WTC11 (cell line): ENCODE measurements at regions not wholly inside any gene's neighbourhood (a gene's known extent, or its start where the extent isn't known, plus 50 kb on each side); places are given as distances from the start of the nearest gene placed in this dataset.

Experiments used
- ATAC-seq: fragments of 200-7000 bp; cut with Tn5 transposase; 2 replicates; pipeline ENCODE4 v1.10.0; 2021; ENCODE audit warnings: mild to moderate bottlenecking, moderate library complexity
- CTCF ChIA-PET: fragments of 300-600 bp; sonication (Branson Sonifier 250); formaldehyde crosslinking; loops from one replicate; lab custom pipeline; 2021; ENCODE audit warnings: antibody characterized with exemption; lab: Charles Lee
- POLR2A ChIA-PET: fragments of 350-600 bp; sonication (Branson Sonifier 250); formaldehyde crosslinking; loops from one replicate; lab custom pipeline; 2021; ENCODE audit warnings: antibody characterized with exemption; lab: Charles Lee
- DNase-seq: peaks from one replicate; pipeline ENCODE4 v3.0.0; 2021; ENCODE audit warnings: low spot score
- H3K27ac Mint-ChIP-seq: 2 replicates; pipeline ENCODE4 v1.8.0; 2021; ENCODE audit warnings: mixed read lengths
- H3K27me3 Mint-ChIP-seq: 2 replicates; pipeline ENCODE4 v1.8.0; 2021; ENCODE audit warnings: low read depth, mild to moderate bottlenecking, moderate library complexity, mixed read lengths
- H3K36me3 Mint-ChIP-seq: 2 replicates; pipeline ENCODE4 v1.8.0; 2021; ENCODE audit warnings: mixed read lengths
- H3K4me1 Mint-ChIP-seq: 2 replicates; pipeline ENCODE4 v1.8.0; 2022; ENCODE audit warnings: mixed read lengths
- H3K4me3 Mint-ChIP-seq: 2 replicates; pipeline ENCODE4 v1.8.0; 2021; ENCODE audit warnings: mild to moderate bottlenecking, moderate library complexity, mixed read lengths
- H3K9me3 Mint-ChIP-seq: 2 replicates; pipeline ENCODE4 v1.8.0; 2021; ENCODE audit warnings: mixed read lengths
- ATF1 ChIP-seq: sonication (generic); formaldehyde crosslinking; IDR thresholded peaks from 2 replicates; pipeline ENCODE4 v1.8.1; 2023; ENCODE audit warnings: mild to moderate bottlenecking, moderate library complexity, missing genetic modification reagents
- CBFB ChIP-seq: sonication (generic); formaldehyde crosslinking; IDR thresholded peaks from 2 replicates; pipeline ENCODE4 v1.8.1; 2022; ENCODE audit warnings: mild to moderate bottlenecking, low read depth, missing genetic modification reagents
- CREM ChIP-seq: sonication (generic); formaldehyde crosslinking; IDR thresholded peaks from 2 replicates; pipeline ENCODE4 v1.8.1; 2022; ENCODE audit warnings: mild to moderate bottlenecking, missing genetic modification reagents, moderate library complexity
- IRF2 ChIP-seq: sonication (generic); formaldehyde crosslinking; IDR thresholded peaks from 2 replicates; pipeline ENCODE4 v1.8.0; 2022; ENCODE audit warnings: low read depth, missing genetic modification reagents, borderline replicate concordance
- MXD4 ChIP-seq: fragments of 250-450 bp; sonication (Bioruptor Pico); IDR thresholded peaks from 2 replicates; pipeline ENCODE4 v1.8.0; 2021; ENCODE audit warnings: mild to moderate bottlenecking, moderate library complexity, borderline replicate concordance
- NFATC4 ChIP-seq: fragments of 250-450 bp; sonication (Bioruptor Pico); IDR thresholded peaks from 2 replicates; pipeline ENCODE4 v1.9.0; 2021; ENCODE audit warnings: mild to moderate bottlenecking
- PRRX2 ChIP-seq: fragments of 250-450 bp; sonication (Bioruptor Pico); IDR thresholded peaks from 2 replicates; pipeline ENCODE4 v1.8.0; 2021; ENCODE audit warnings: mild to moderate bottlenecking
- SMAD4 ChIP-seq: sonication (generic); formaldehyde crosslinking; IDR thresholded peaks from 2 replicates; pipeline ENCODE4 v1.8.0; 2022; ENCODE audit warnings: mild to moderate bottlenecking, missing genetic modification reagents
- ZBTB21 ChIP-seq: sonication (generic); formaldehyde crosslinking; IDR thresholded peaks from 2 replicates; pipeline ENCODE4 v1.8.1; 2023; ENCODE audit warnings: mild to moderate bottlenecking, missing genetic modification reagents, borderline replicate concordance
- ZNF396 ChIP-seq: fragments of 250-450 bp; sonication (Bioruptor Pico); IDR thresholded peaks from 2 replicates; pipeline ENCODE4 v1.8.0; 2021; ENCODE audit warnings: mild to moderate bottlenecking, moderate library complexity, borderline replicate concordance
- ZNF423 ChIP-seq: fragments of 250-450 bp; sonication (Bioruptor Pico); IDR thresholded peaks from 2 replicates; pipeline ENCODE4 v2.1.2; 2022; ENCODE audit warnings: mild to moderate bottlenecking, moderate library complexity
- TF ChIP-seq, protein P1 (sequence below): sonication (generic); formaldehyde crosslinking; IDR thresholded peaks from 2 replicates; pipeline ENCODE4 v1.8.1; 2022; ENCODE audit warnings: low read depth, missing genetic modification reagents, borderline replicate concordance
- TF ChIP-seq, protein P2 (sequence below): sonication (generic); formaldehyde crosslinking; IDR thresholded peaks from 2 replicates; pipeline ENCODE4 v1.8.0; 2022; ENCODE audit warnings: missing genetic modification reagents
- TF ChIP-seq, protein P3 (sequence below): sonication (generic); formaldehyde crosslinking; IDR thresholded peaks from 2 replicates; pipeline ENCODE4 v1.8.1; 2023; ENCODE audit warnings: mild to moderate bottlenecking, moderate library complexity, missing genetic modification reagents
- TF ChIP-seq, protein P4 (sequence below): sonication (generic); formaldehyde crosslinking; IDR thresholded peaks from 2 replicates; pipeline ENCODE4 v1.8.0; 2022; ENCODE audit warnings: mild to moderate bottlenecking, missing genetic modification reagents
- TF ChIP-seq, protein P5 (sequence below): sonication (generic); formaldehyde crosslinking; IDR thresholded peaks from 2 replicates; pipeline ENCODE4 v1.8.1; 2023; ENCODE audit warnings: mild to moderate bottlenecking, missing genetic modification reagents
- TF ChIP-seq, protein P6 (sequence below): sonication (generic); formaldehyde crosslinking; IDR thresholded peaks from 2 replicates; pipeline ENCODE4 v1.8.0; 2022; ENCODE audit warnings: mild to moderate bottlenecking, missing genetic modification reagents

DNA sequence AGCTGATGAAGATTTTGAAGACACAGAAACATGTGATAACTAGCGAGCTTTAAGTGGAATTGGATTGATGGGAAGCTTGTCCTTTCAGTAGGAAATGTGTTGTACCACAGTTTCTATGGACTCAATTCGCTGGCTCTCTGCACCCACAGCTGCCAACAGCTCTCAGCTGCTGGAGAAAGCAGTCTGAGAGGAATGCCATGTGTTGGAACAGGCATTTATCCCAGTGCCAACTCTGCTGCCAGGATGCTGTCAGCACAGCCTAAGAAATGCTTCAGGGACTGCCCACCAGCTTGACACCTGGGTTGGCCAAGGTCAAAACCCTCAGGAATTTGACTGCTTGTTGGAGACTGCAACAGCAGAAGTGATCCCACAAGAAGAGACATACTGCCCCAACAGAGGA is 193.0 kb upstream of the THSD7B start:
- peaks cover 3% of the 10 kb centered on the region; the same call in 1 of the 2 replicates for H3K4me1 Mint-ChIP-seq
- H3K9me3 Mint-ChIP-seq = 0 out of 2 replicates have a peak, but pooled peaks cover 3% of the 10 kb centered on the region
- no peak overlapping the region for H3K27ac Mint-ChIP-seq
- TF ChIP-seq IRF2 (CRISPR knock-in tag) (no peak), MXD4 (CRISPR knock-in tag) (no peak), PRRX2 (CRISPR knock-in tag) (no peak)
- ATAC-seq (no peak), DNase-seq (no peak)
- POLR2A ChIA-PET = no interaction called here
- H3K27me3 Mint-ChIP-seq = no peaks in the 10 kb centered on the region
- H3K4me3 Mint-ChIP-seq = no peak overlapping the region
- CTCF ChIA-PET = no interaction called here
- no peaks in the 10 kb centered on the region for H3K36me3 Mint-ChIP-seq

DNA sequence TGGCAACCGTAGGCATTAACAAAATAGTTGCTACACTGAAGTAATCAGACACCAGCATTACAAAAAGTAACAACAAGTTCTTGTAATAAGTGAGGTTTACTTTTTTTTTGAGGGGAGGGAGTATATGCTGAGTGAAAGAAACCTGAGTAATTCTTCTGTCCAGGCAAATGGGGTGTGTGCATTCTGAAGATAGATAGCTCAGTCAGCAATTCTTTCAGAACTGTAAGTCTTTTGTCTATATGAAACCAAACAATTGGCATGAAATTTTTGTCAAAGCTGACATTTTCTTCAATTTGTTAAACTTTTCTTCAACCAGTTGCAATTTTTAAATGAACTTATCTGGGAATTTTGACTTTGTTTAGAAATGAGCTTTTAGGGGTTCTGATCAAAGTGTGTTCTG is 208.1 kb upstream of the THSD7B start:
- TF ChIP-seq, protein P1, sequence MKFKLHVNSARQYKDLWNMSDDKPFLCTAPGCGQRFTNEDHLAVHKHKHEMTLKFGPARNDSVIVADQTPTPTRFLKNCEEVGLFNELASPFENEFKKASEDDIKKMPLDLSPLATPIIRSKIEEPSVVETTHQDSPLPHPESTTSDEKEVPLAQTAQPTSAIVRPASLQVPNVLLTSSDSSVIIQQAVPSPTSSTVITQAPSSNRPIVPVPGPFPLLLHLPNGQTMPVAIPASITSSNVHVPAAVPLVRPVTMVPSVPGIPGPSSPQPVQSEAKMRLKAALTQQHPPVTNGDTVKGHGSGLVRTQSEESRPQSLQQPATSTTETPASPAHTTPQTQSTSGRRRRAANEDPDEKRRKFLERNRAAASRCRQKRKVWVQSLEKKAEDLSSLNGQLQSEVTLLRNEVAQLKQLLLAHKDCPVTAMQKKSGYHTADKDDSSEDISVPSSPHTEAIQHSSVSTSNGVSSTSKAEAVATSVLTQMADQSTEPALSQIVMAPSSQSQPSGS (CRISPR knock-in tag) = no peak
- TF ChIP-seq, protein P2, sequence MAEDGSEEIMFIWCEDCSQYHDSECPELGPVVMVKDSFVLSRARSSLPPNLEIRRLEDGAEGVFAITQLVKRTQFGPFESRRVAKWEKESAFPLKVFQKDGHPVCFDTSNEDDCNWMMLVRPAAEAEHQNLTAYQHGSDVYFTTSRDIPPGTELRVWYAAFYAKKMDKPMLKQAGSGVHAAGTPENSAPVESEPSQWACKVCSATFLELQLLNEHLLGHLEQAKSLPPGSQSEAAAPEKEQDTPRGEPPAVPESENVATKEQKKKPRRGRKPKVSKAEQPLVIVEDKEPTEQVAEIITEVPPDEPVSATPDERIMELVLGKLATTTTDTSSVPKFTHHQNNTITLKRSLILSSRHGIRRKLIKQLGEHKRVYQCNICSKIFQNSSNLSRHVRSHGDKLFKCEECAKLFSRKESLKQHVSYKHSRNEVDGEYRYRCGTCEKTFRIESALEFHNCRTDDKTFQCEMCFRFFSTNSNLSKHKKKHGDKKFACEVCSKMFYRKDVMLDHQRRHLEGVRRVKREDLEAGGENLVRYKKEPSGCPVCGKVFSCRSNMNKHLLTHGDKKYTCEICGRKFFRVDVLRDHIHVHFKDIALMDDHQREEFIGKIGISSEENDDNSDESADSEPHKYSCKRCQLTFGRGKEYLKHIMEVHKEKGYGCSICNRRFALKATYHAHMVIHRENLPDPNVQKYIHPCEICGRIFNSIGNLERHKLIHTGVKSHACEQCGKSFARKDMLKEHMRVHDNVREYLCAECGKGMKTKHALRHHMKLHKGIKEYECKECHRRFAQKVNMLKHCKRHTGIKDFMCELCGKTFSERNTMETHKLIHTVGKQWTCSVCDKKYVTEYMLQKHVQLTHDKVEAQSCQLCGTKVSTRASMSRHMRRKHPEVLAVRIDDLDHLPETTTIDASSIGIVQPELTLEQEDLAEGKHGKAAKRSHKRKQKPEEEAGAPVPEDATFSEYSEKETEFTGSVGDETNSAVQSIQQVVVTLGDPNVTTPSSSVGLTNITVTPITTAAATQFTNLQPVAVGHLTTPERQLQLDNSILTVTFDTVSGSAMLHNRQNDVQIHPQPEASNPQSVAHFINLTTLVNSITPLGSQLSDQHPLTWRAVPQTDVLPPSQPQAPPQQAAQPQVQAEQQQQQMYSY (CRISPR knock-in tag) = no peak
- TF ChIP-seq CBFB = no peak
- TF ChIP-seq, protein P3, sequence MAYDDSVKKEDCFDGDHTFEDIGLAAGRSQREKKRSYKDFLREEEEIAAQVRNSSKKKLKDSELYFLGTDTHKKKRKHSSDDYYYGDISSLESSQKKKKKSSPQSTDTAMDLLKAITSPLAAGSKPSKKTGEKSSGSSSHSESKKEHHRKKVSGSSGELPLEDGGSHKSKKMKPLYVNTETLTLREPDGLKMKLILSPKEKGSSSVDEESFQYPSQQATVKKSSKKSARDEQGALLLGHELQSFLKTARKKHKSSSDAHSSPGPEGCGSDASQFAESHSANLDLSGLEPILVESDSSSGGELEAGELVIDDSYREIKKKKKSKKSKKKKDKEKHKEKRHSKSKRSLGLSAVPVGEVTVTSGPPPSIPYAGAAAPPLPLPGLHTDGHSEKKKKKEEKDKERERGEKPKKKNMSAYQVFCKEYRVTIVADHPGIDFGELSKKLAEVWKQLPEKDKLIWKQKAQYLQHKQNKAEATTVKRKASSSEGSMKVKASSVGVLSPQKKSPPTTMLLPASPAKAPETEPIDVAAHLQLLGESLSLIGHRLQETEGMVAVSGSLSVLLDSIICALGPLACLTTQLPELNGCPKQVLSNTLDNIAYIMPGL (CRISPR knock-in tag) = no peak
- TF ChIP-seq, protein P4, sequence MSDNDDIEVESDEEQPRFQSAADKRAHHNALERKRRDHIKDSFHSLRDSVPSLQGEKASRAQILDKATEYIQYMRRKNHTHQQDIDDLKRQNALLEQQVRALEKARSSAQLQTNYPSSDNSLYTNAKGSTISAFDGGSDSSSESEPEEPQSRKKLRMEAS = no peak
- no peak for TF ChIP-seq ZBTB21 (CRISPR knock-in tag)
- TF ChIP-seq, protein P5, sequence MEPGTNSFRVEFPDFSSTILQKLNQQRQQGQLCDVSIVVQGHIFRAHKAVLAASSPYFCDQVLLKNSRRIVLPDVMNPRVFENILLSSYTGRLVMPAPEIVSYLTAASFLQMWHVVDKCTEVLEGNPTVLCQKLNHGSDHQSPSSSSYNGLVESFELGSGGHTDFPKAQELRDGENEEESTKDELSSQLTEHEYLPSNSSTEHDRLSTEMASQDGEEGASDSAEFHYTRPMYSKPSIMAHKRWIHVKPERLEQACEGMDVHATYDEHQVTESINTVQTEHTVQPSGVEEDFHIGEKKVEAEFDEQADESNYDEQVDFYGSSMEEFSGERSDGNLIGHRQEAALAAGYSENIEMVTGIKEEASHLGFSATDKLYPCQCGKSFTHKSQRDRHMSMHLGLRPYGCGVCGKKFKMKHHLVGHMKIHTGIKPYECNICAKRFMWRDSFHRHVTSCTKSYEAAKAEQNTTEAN (CRISPR knock-in tag) = no peak
- no peak for TF ChIP-seq SMAD4
- no peak for TF ChIP-seq IRF2 (CRISPR knock-in tag)
- TF ChIP-seq ATF1 = no peak
- ChIA-PET POLR2A (no interaction called here), CTCF (no interaction called here)
- Mint-ChIP-seq H3K36me3 (no peaks in the 10 kb centered on the region), H3K27ac (no peak overlapping the region), H3K27me3 (no peaks in the 10 kb centered on the region; the same call in 1 of the 2 replicates), H3K4me1 (peaks cover 11% of the 10 kb centered on the region), H3K9me3 (no peaks in the 10 kb centered on the region), H3K4me3 (no peak overlapping the region)
- DNase-seq (no peak), ATAC-seq (no peak)

DNA sequence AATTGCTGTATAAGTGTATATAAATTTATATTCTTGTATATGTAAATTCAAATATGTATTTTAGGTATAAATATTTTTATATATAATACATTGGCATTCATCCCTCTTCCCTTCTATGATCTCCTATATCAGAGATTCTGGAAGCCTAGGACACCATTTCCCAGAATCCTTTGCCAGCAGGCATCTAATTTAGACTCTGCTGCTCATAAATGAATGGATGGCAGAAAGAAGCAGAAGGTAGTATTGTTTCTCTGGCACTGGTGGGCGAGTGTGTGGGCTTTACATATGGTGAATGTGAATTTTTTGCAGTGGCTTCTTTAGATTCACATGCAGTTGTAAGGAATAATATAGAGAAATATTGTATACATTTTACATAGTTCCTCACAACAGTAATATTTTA is 215.2 kb upstream of the THSD7B start:
- Mint-ChIP-seq H3K9me3 (no peaks in the 10 kb centered on the region), H3K36me3 (no peaks in the 10 kb centered on the region), H3K4me3 (no peak overlapping the region), H3K4me1 (peaks cover 11% of the 10 kb centered on the region), H3K27me3 (no peaks in the 10 kb centered on the region), H3K27ac (no peak overlapping the region)
- POLR2A ChIA-PET = no interaction called here
- ATAC-seq (no peak), DNase-seq (no peak)
- CTCF ChIA-PET = no interaction called here
- TF ChIP-seq, protein P2 (CRISPR knock-in tag) = no peak
- TF ChIP-seq, protein P5 (CRISPR knock-in tag) = no peak
- TF ChIP-seq PRRX2 (CRISPR knock-in tag) (no peak), SMAD4 (no peak), ZNF423 (CRISPR knock-in tag) (no peak), ZNF396 (CRISPR knock-in tag) (no peak), CREM (no peak), NFATC4 (no peak)
- TF ChIP-seq, protein P6, sequence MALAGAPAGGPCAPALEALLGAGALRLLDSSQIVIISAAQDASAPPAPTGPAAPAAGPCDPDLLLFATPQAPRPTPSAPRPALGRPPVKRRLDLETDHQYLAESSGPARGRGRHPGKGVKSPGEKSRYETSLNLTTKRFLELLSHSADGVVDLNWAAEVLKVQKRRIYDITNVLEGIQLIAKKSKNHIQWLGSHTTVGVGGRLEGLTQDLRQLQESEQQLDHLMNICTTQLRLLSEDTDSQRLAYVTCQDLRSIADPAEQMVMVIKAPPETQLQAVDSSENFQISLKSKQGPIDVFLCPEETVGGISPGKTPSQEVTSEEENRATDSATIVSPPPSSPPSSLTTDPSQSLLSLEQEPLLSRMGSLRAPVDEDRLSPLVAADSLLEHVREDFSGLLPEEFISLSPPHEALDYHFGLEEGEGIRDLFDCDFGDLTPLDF (CRISPR knock-in tag) = no peak
